NCI-H446 treated with DMSO at 0.1 percent for 48 hours (cell line): ENCODE measurements at regions not wholly inside any gene's neighbourhood (a gene's known extent, or its start where the extent isn't known, plus 50 kb on each side); places are given as distances from the start of the nearest gene placed in this dataset.

ENCODE experiments used
- DNase-seq: peaks from one replicate; lab custom pipeline; 2025; lab: John Stamatoyannopoulos, UW

GRCh38 chr5:173763410-173763809 lies 124.7 kb upstream of the CPEB4 start:
- DNase-seq, result no peak

GRCh38 chr5:173764332-173765028 lies 123.7 kb upstream of the CPEB4 start:
- DNase-seq, result peak; percentile 20

- DNase-seq, result no peak
These were observed 123.0 kb upstream of the CPEB4 start for GRCh38 chr5:173765029-173765644.

- DNase-seq, result no peak
These were observed 122.5 kb upstream of the CPEB4 start for GRCh38 chr5:173765661-173766060.

GRCh38 chr5:173767574-173768266 lies 120.4 kb upstream of the CPEB4 start:
- peak; percentile 37 for DNase-seq

GRCh38 chr5:173768267-173768806 lies 119.8 kb upstream of the CPEB4 start:
- DNase-seq, result no peak

- no peak for DNase-seq
These were observed 119.3 kb upstream of the CPEB4 start for GRCh38 chr5:173768891-173769290.

GRCh38 chr5:173770637-173771036 lies 117.5 kb upstream of the CPEB4 start:
- no peak for DNase-seq

- DNase-seq, result no peak
These were observed 116.9 kb upstream of the CPEB4 start for GRCh38 chr5:173771121-173771724.

- no peak for DNase-seq
These were observed 116.3 kb upstream of the CPEB4 start for GRCh38 chr5:173771725-173772383.

GRCh38 chr5:173772384-173773059 lies 115.6 kb upstream of the CPEB4 start:
- no peak for DNase-seq

GRCh38 chr5:173774271-173774761 lies 113.8 kb upstream of the CPEB4 start:
- DNase-seq, result no peak

- no peak for DNase-seq
These were observed 112.6 kb upstream of the CPEB4 start for GRCh38 chr5:173775261-173776197.

- DNase-seq, result no peak
These were observed 111.0 kb upstream of the CPEB4 start for GRCh38 chr5:173777149-173777548.

- DNase-seq, result no peak
These were observed 110.5 kb upstream of the CPEB4 start for GRCh38 chr5:173777674-173778073.

- DNase-seq, result no peak
These were observed 109.9 kb upstream of the CPEB4 start for GRCh38 chr5:173778152-173778782.

- DNase-seq, result no peak
These were observed 109.3 kb upstream of the CPEB4 start for GRCh38 chr5:173778784-173779304.

- no peak for DNase-seq
These were observed 107.6 kb upstream of the CPEB4 start for GRCh38 chr5:173780235-173781234.
